Right ventricle myocardium superior (tissue), 1 donor: ENCODE measurements at regions not wholly inside any gene's neighbourhood (a gene's known extent, or its start where the extent isn't known, plus 50 kb on each side); places are given as distances from the start of the nearest gene placed in this dataset.

Experiments
- ATAC-seq: fragments of 200-7000 bp; cut with Tn5 transposase; one replicate; pipeline ENCODE4 v1.9.1; 2020; ENCODE audit warnings: mild to moderate bottlenecking; ENCODE audit not compliant: poor library complexity
- DNase-seq: peaks from one replicate; pipeline ENCODE4 v3.0.0-alpha.2; 2020
- intact Hi-C: fragments of 100-400 bp; cut with DNase I; formaldehyde crosslinking; loops from one replicate; pipeline ENCODE4 v1.11.2; 2022
- donor health status: DM: no; HTN: yes; CAD: no; lungs with severe emphysema.

- ATAC-seq: peak; percentile 59
- intact Hi-C loops: loop anchor here (5.0 to 10.0 kb wide), 2 partner anchors 301 to 588 kb away; partner anchors contain the start of gene TRIB2
- peak; percentile 73 for DNase-seq
Observed at GRCh38 chr2:12416600-12416999, 300.1 kb upstream of the TRIB2 start.

GRCh38 chr2:12417786-12418185 lies 298.9 kb upstream of the TRIB2 start:
- intact Hi-C loops: loop anchor here (5.0 to 10.0 kb wide), 2 partner anchors 300 to 587 kb away; partner anchors contain the start of gene TRIB2
- ATAC-seq (no peak), DNase-seq (no peak)

GRCh38 chr2:12419803-12420202 lies 296.9 kb upstream of the TRIB2 start:
- ATAC-seq (no peak), DNase-seq (no peak)
- intact Hi-C loops: loop anchor here (5.0 to 10.0 kb wide), 2 partner anchors 297 to 585 kb away; partner anchors contain the start of gene TRIB2

GRCh38 chr2:12421046-12421445 lies 295.7 kb upstream of the TRIB2 start:
- ATAC-seq: no peak
- intact Hi-C loops: no loop called here
- DNase-seq: no peak

GRCh38 chr2:12424219-12424618 lies 292.5 kb upstream of the TRIB2 start:
- ATAC-seq: peak; percentile 50
- no peak for DNase-seq
- intact Hi-C loops: no loop called here

- DNase-seq (peak; percentile 79), ATAC-seq (peak; percentile 62)
- intact Hi-C loops: no loop called here
Observed at GRCh38 chr2:12424809-12425208, 291.9 kb upstream of the TRIB2 start.

GRCh38 chr2:12428324-12428723 lies 288.4 kb upstream of the TRIB2 start:
- no peak for ATAC-seq

GRCh38 chr2:12428786-12429185 lies 287.9 kb upstream of the TRIB2 start:
- intact Hi-C loops: no loop called here
- ATAC-seq (no peak), DNase-seq (no peak)

More at GRCh38 chr2:12428324-12428723, 288.4 kb upstream of the TRIB2 start:
- intact Hi-C loops: no loop called here
- DNase-seq: no peak

- DNase-seq (no peak), ATAC-seq (no peak)
- intact Hi-C loops: no loop called here
Observed at GRCh38 chr2:12429779-12430406, 286.8 kb upstream of the TRIB2 start.

GRCh38 chr2:12430407-12431133 lies 286.2 kb upstream of the TRIB2 start:
- intact Hi-C loops: no loop called here
- DNase-seq: no peak
- ATAC-seq: peak; percentile 20

- no peak for DNase-seq
- ATAC-seq: no peak
- intact Hi-C loops: no loop called here
Observed at GRCh38 chr2:12432985-12433625, 283.6 kb upstream of the TRIB2 start.

- DNase-seq (no peak), ATAC-seq (no peak)
- intact Hi-C loops: no loop called here
Observed at GRCh38 chr2:12433626-12433990, 283.1 kb upstream of the TRIB2 start.

GRCh38 chr2:12434630-12435098 lies 282.1 kb upstream of the TRIB2 start:
- ATAC-seq (no peak), DNase-seq (no peak)
- intact Hi-C loops: no loop called here

GRCh38 chr2:12435430-12436222 lies 281.1 kb upstream of the TRIB2 start:
- DNase-seq: no peak
- intact Hi-C loops: no loop called here
- ATAC-seq: no peak

- intact Hi-C loops: no loop called here
- no peak for ATAC-seq
Observed at GRCh38 chr2:12436483-12436882, 280.3 kb upstream of the TRIB2 start.

GRCh38 chr2:12436935-12437561 lies 279.7 kb upstream of the TRIB2 start:
- intact Hi-C loops: no loop called here

More at GRCh38 chr2:12436483-12436882, 280.3 kb upstream of the TRIB2 start:
- DNase-seq: no peak

GRCh38 chr2:12440731-12441130 lies 276.0 kb upstream of the TRIB2 start:
- no peak for ATAC-seq
- intact Hi-C loops: no loop called here

More at GRCh38 chr2:12436935-12437561, 279.7 kb upstream of the TRIB2 start:
- DNase-seq (no peak), ATAC-seq (no peak)

GRCh38 chr2:12441750-12442475 lies 274.8 kb upstream of the TRIB2 start:
- ATAC-seq: no peak
- intact Hi-C loops: no loop called here
- DNase-seq: no peak

More at GRCh38 chr2:12440731-12441130, 276.0 kb upstream of the TRIB2 start:
- no peak for DNase-seq
